IPS-15b (cell line): ENCODE measurements at regions not wholly inside any gene's neighbourhood (a gene's known extent, or its start where the extent isn't known, plus 50 kb on each side); places are given as distances from the start of the nearest gene placed in this dataset.

ENCODE experiments used
- H3K27me3 ChIP-seq: one replicate; pipeline ENCODE4 v1.6.1; 2013; ENCODE audit warnings: low read length; ENCODE audit not compliant: control insufficient read depth, insufficient read depth
- H3K36me3 ChIP-seq: one replicate; pipeline ENCODE4 v1.6.1; 2013; ENCODE audit warnings: low read length; ENCODE audit not compliant: control insufficient read depth, insufficient read depth
- H3K4me1 ChIP-seq: one replicate; pipeline ENCODE4 v1.6.1; 2013; ENCODE audit warnings: mild to moderate bottlenecking, low read length; ENCODE audit not compliant: control insufficient read depth, insufficient read depth
- H3K4me3 ChIP-seq: one replicate; pipeline ENCODE4 v1.5.1; 2013; ENCODE audit warnings: low read depth, low read length
- H3K9ac ChIP-seq: one replicate; pipeline ENCODE4 v1.6.1; 2013; ENCODE audit warnings: low read depth, mild to moderate bottlenecking, low read length
- H3K9me3 ChIP-seq: one replicate; pipeline ENCODE4 v1.6.1; 2013; ENCODE audit warnings: mild to moderate bottlenecking, low read length; ENCODE audit not compliant: control insufficient read depth, insufficient read depth

DNA sequence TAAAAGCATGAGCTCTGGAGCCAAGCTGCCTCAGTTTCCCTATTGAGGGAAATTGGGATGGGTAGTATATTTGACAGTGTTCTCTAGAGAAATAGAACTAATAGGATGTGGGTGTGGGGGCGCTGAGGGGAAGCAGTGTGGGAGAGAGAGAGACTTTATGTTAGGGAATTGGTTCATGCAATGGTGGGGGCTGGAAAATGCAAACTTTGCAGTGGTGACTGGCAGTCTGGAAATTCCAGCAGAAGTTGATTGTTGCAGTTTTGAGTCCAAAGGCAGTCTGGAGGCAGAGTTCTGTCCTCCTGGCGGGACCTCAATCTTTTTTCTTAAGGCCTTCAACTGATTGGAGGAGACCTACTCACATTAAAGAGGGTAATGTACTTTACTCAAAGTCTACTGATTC is 59.4 kb upstream of the SYT13 start:
- Histone ChIP-seq H3K4me3 (no peak overlapping the region), H3K4me1 (peaks cover 15% of the 10 kb centered on the region), H3K36me3 (no peaks in the 10 kb centered on the region), H3K9ac (no peak overlapping the region), H3K9me3 (no peaks in the 10 kb centered on the region), H3K27me3 (no peaks in the 10 kb centered on the region)

- no peaks in the 10 kb centered on the region for H3K36me3 ChIP-seq
- H3K27me3 ChIP-seq = no peaks in the 10 kb centered on the region
- H3K9me3 ChIP-seq = no peaks in the 10 kb centered on the region
- no peak overlapping the region for H3K9ac ChIP-seq
- H3K4me3 ChIP-seq = no peak overlapping the region
- peaks cover 15% of the 10 kb centered on the region for H3K4me1 ChIP-seq
Observed at GRCh38 chr11:45344028-45344427, 57.9 kb upstream of the SYT13 start.

- H3K4me1 ChIP-seq = peaks cover 15% of the 10 kb centered on the region
- no peaks in the 10 kb centered on the region for H3K27me3 ChIP-seq
- no peak overlapping the region for H3K9ac ChIP-seq
- H3K9me3 ChIP-seq = no peaks in the 10 kb centered on the region
- no peaks in the 10 kb centered on the region for H3K36me3 ChIP-seq
- no peak overlapping the region for H3K4me3 ChIP-seq
Observed at GRCh38 chr11:45343444-45343843, 57.3 kb upstream of the SYT13 start.

- Histone ChIP-seq H3K36me3 (no peaks in the 10 kb centered on the region), H3K9me3 (no peaks in the 10 kb centered on the region), H3K27me3 (no peaks in the 10 kb centered on the region), H3K4me1 (peaks cover 5% of the 10 kb centered on the region), H3K4me3 (no peak overlapping the region), H3K9ac (no peak overlapping the region)
Observed at GRCh38 chr11:45341372-45341771, 55.2 kb upstream of the SYT13 start.

GRCh38 chr11:45339729-45340519 is 53.8 kb upstream of the SYT13 start:
- H3K27me3 ChIP-seq = no peaks in the 10 kb centered on the region
- H3K4me1 ChIP-seq = peaks cover 5% of the 10 kb centered on the region
- no peaks in the 10 kb centered on the region for H3K9me3 ChIP-seq
- H3K9ac ChIP-seq = no peak overlapping the region
- H3K36me3 ChIP-seq = no peaks in the 10 kb centered on the region
- peak overlapping the region; percentile 38 for H3K4me3 ChIP-seq

DNA sequence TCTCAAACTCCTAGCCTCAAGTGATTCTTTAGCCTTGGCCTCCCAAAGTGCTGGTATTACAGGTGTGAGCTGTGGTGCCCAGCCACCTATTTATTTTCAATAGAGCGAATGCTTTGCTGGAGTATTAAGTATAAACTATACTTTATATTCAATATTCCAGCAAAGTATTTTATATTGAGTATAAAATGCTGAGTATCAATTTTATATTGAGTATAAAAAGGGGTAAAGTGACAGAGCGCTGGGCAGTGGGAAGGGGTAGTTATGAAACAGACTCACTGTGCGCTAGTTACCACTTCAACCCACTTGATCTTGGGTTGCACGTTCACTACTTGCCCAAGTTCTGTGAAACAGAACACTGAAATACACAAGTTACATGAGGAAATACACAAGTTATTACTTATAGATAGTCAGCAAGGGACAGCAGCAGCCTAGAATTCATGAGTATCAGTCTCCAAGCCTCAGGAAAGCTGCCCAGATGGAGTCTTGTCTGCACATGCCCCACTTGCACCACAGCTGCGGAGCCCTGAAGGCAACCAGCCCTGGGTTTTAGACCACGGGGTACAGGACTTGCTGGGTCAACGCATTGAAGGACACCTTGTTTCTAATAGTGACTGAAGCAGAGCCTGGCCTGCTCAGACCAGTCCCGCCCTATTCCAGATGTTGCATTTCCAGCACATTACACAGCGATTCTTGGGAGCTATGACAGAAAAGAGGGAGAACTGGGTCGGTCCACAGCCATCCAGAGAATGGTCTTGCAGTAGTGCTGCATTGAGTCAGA is 51.6 kb upstream of the SYT13 start:
- Histone ChIP-seq H3K36me3 (no peaks in the 10 kb centered on the region), H3K9ac (no peak overlapping the region), H3K9me3 (no peaks in the 10 kb centered on the region), H3K27me3 (no peaks in the 10 kb centered on the region), H3K4me1 (peaks cover 5% of the 10 kb centered on the region), H3K4me3 (no peak overlapping the region)

- H3K27me3 ChIP-seq = no peaks in the 10 kb centered on the region
- peaks cover 1% of the 10 kb centered on the region for H3K4me1 ChIP-seq
- no peak overlapping the region for H3K4me3 ChIP-seq
- H3K9me3 ChIP-seq = no peaks in the 10 kb centered on the region
- H3K9ac ChIP-seq = no peak overlapping the region
- H3K36me3 ChIP-seq = no peaks in the 10 kb centered on the region
Observed at GRCh38 chr11:45336136-45336535, 50.0 kb upstream of the SYT13 start.
